ENCODE measurements at regions not wholly inside any gene's neighbourhood (a gene's known extent, or its start where the extent isn't known, plus 50 kb on each side); places are given as distances from the start of the nearest gene placed in this dataset.

- H3K4me1 ChIP-seq (ENCODE audit: insufficient read depth, low read length, severe bottlenecking): no peaks in the 10 kb centered on the region
- no peaks in the 10 kb centered on the region for H3K79me2 ChIP-seq (ENCODE audit: insufficient read depth, low read length)
- no peak overlapping the region for H2AFZ ChIP-seq (ENCODE audit: low read length)
- no peaks in the 10 kb centered on the region; the same call in 1 of the 2 replicates for H3K9me3 ChIP-seq (ENCODE audit: low read length)
- no peak overlapping the region for H3K27ac ChIP-seq (ENCODE audit: low read depth, low read length, poor library complexity, severe bottlenecking)
- H4K20me1 ChIP-seq (ENCODE audit: insufficient read depth, low read length): no peaks in the 10 kb centered on the region
- no peak for TF ChIP-seq EZH2 (IDR thresholded peaks at IDR 0.05; ENCODE audit: borderline replicate concordance, low read length)
- no peak for TF ChIP-seq CTCF (IDR thresholded peaks at IDR 0.05; ENCODE audit: low read length)
- no peaks in the 10 kb centered on the region for H3K9me2 ChIP-seq (ENCODE audit: low read depth, low read length)
- no peak overlapping the region for H3K4me3 ChIP-seq (ENCODE audit: low read depth, low read length, poor library complexity, severe bottlenecking)
- no peak overlapping the region for H3K9ac ChIP-seq (ENCODE audit: low read length)
- H3F3A ChIP-seq (ENCODE audit: insufficient read depth, low read length): no peaks in the 10 kb centered on the region
- H3K4me2 ChIP-seq (ENCODE audit: low read length): no peak overlapping the region
- no peaks in the 10 kb centered on the region for H3K27me3 ChIP-seq (ENCODE audit: insufficient read depth, low read length)
- H3K36me3 ChIP-seq (ENCODE audit: insufficient read depth, low read length): no peaks in the 10 kb centered on the region
Observed at GRCh38 chr2:156958374-156958773, 299.1 kb upstream of the GALNT5 start.

GRCh38 chr2:156959481-156959880 is 298.0 kb upstream of the GALNT5 start:
- Histone ChIP-seq H3K9ac (ENCODE audit: low read length) (no peak overlapping the region), H3K9me3 (ENCODE audit: low read length) (no peaks in the 10 kb centered on the region; the same call in 1 of the 2 replicates), H3K27me3 (ENCODE audit: insufficient read depth, low read length) (no peaks in the 10 kb centered on the region), H3K79me2 (ENCODE audit: insufficient read depth, low read length) (no peaks in the 10 kb centered on the region), H4K20me1 (ENCODE audit: insufficient read depth, low read length) (no peaks in the 10 kb centered on the region), H3K4me1 (ENCODE audit: insufficient read depth, low read length, severe bottlenecking) (no peaks in the 10 kb centered on the region), H3K36me3 (ENCODE audit: insufficient read depth, low read length) (no peaks in the 10 kb centered on the region), H3K4me3 (ENCODE audit: low read depth, low read length, poor library complexity, severe bottlenecking) (no peak overlapping the region), H3K4me2 (ENCODE audit: low read length) (no peak overlapping the region), H3K27ac (ENCODE audit: low read depth, low read length, poor library complexity, severe bottlenecking) (no peak overlapping the region), H2AFZ (ENCODE audit: low read length) (no peak overlapping the region), H3K9me2 (ENCODE audit: low read depth, low read length) (no peaks in the 10 kb centered on the region), H3F3A (ENCODE audit: insufficient read depth, low read length) (no peaks in the 10 kb centered on the region)
- TF ChIP-seq EZH2 (IDR thresholded peaks at IDR 0.05; ENCODE audit: borderline replicate concordance, low read length) (no peak), CTCF (IDR thresholded peaks at IDR 0.05; ENCODE audit: low read length) (no peak)

- no peak overlapping the region for H3K4me3 ChIP-seq (ENCODE audit: low read depth, low read length, poor library complexity, severe bottlenecking)
- no peaks in the 10 kb centered on the region for H3K36me3 ChIP-seq (ENCODE audit: insufficient read depth, low read length)
- H3K4me1 ChIP-seq (ENCODE audit: insufficient read depth, low read length, severe bottlenecking): no peaks in the 10 kb centered on the region
- H3K4me2 ChIP-seq (ENCODE audit: low read length): no peak overlapping the region
- no peaks in the 10 kb centered on the region for H3F3A ChIP-seq (ENCODE audit: insufficient read depth, low read length)
- H3K79me2 ChIP-seq (ENCODE audit: insufficient read depth, low read length): no peaks in the 10 kb centered on the region
- H3K27me3 ChIP-seq (ENCODE audit: insufficient read depth, low read length): no peaks in the 10 kb centered on the region
- no peaks in the 10 kb centered on the region for H4K20me1 ChIP-seq (ENCODE audit: insufficient read depth, low read length)
- no peak overlapping the region for H3K27ac ChIP-seq (ENCODE audit: low read depth, low read length, poor library complexity, severe bottlenecking)
- no peaks in the 10 kb centered on the region for H3K9me2 ChIP-seq (ENCODE audit: low read depth, low read length)
- no peak overlapping the region for H2AFZ ChIP-seq (ENCODE audit: low read length)
- no peaks in the 10 kb centered on the region for H3K9me3 ChIP-seq (ENCODE audit: low read length)
- no peak overlapping the region for H3K9ac ChIP-seq (ENCODE audit: low read length)
- no peak for TF ChIP-seq EZH2 (IDR thresholded peaks at IDR 0.05; ENCODE audit: borderline replicate concordance, low read length)
- TF ChIP-seq CTCF (IDR thresholded peaks at IDR 0.05; ENCODE audit: low read length): no peak
Observed at GRCh38 chr2:156982615-156983014, 274.9 kb upstream of the GALNT5 start.

Data from OCI-LY1 (cell line).